GM12878 (cell line): ENCODE measurements at regions not wholly inside any gene's neighbourhood (a gene's known extent, or its start where the extent isn't known, plus 50 kb on each side); places are given as distances from the start of the nearest gene placed in this dataset.

Experiments
- ATAC-seq: fragments of 200-7000 bp; cut with Tn5 transposase; 3 replicates; pipeline ENCODE4 v1.9.1; 2020; ENCODE audit warnings: mild to moderate bottlenecking, moderate library complexity
- BruUV-seq: library from RNA; stranded (reverse); fragments of 400-500 nt; replicated peaks from 2 replicates; lab custom pipeline; 2021; lab: Mats Ljungman, UMichigan
- CTCF ChIA-PET: fragments of 300-600 bp; sonication (Branson Sonifier 250); formaldehyde crosslinking; extraction: SDS; loops from one replicate; lab custom pipeline; 2021; ENCODE audit warnings: inconsistent platforms; lab: Yijun Ruan, JAX
- POLR2A ChIA-PET: fragments of 350-600 bp; formaldehyde crosslinking; extraction: SDS; loops from one replicate; lab custom pipeline; 2021; ENCODE audit warnings: inconsistent platforms; lab: Charles Lee
- RAD21 ChIA-PET: fragments of 300-600 bp; sonication (Branson Sonifier 250); formaldehyde crosslinking; loops from one replicate; lab custom pipeline; 2023; ENCODE audit warnings: antibody characterized with exemption; ENCODE audit not compliant: unreplicated experiment; lab: Charles Lee
- SMC1A ChIA-PET: fragments of 300-600 bp; sonication (Branson Sonifier 250); formaldehyde crosslinking; loops from one replicate; lab custom pipeline; 2023; ENCODE audit not compliant: unreplicated experiment, uncharacterized antibody; lab: Charles Lee
- DNase-seq: peaks from one replicate; pipeline ENCODE4 v3.0.0-alpha.2; 2011; ENCODE audit warnings: low read depth, low spot score
- FAIRE-seq: peaks from 3 replicates; lab custom pipeline; 2011; peaks lifted over from hg19 to GRCh38; lab: Jason Lieb, UNC
- H2AFZ ChIP-seq: 2 replicates; pipeline ENCODE4 v1.6.0; 2011; ENCODE audit warnings: low read depth, low read length, control low read depth; ENCODE audit not compliant: control insufficient read depth
- H3K27ac ChIP-seq: 2 replicates; pipeline ENCODE4 v1.5.1; 2011; ENCODE audit warnings: control low read depth; ENCODE audit not compliant: control insufficient read depth, insufficient read depth
- H3K27me3 ChIP-seq, 2 experiments: replicated peaks in 1 of 2; 2 replicates each; pipeline versions ENCODE4 v1.6.0 to v1.6.1; 2011; ENCODE audit warnings: low read length in 1 of 2; ENCODE audit not compliant: control insufficient read depth in 2 of 2, insufficient read depth in 2 of 2
- H3K36me3 ChIP-seq, 2 experiments: 2 replicates each; pipeline ENCODE4 v1.5.1; 2011; ENCODE audit warnings: low read length in 1 of 2; ENCODE audit not compliant: control insufficient read depth in 2 of 2, insufficient read depth in 2 of 2
- H3K4me1 ChIP-seq: 2 replicates; pipeline ENCODE4 v1.6.1; 2011; ENCODE audit warnings: mild to moderate bottlenecking, low read length, moderate library complexity, mixed read lengths; ENCODE audit not compliant: control insufficient read depth, insufficient read depth
- H3K4me2 ChIP-seq: 2 replicates; pipeline ENCODE4 v1.6.0; 2011; ENCODE audit warnings: control low read depth; ENCODE audit not compliant: control insufficient read depth, insufficient read depth
- H3K4me3 ChIP-seq: fragments of 200-600 bp; sonication (generic); 2 replicates; pipeline ENCODE4 v1.5.1; 2016
- H3K79me2 ChIP-seq: 2 replicates; pipeline ENCODE4 v1.6.0; 2011; ENCODE audit warnings: low read length; ENCODE audit not compliant: control insufficient read depth, insufficient read depth
- H3K9ac ChIP-seq: 2 replicates; pipeline ENCODE4 v1.8.0; 2011; ENCODE audit warnings: low read length, control low read depth, mixed read lengths; ENCODE audit not compliant: control insufficient read depth, insufficient read depth
- H3K9me3 ChIP-seq: replicated peaks from 3 replicates; pipeline ENCODE4 v1.5.1; 2011; ENCODE audit warnings: mild to moderate bottlenecking, low read length; ENCODE audit not compliant: control insufficient read depth, insufficient read depth
- H4K20me1 ChIP-seq: 2 replicates; pipeline ENCODE4 v1.6.0; 2011; ENCODE audit not compliant: control insufficient read depth, insufficient read depth
- CEBPZ ChIP-seq: fragments of 150-350 bp; IDR thresholded peaks from 2 replicates; pipeline ENCODE4 v1.6.1; 2016; ENCODE audit warnings: low read depth, low read length
- E4F1 ChIP-seq: fragments of 450-650 bp; IDR thresholded peaks from 2 replicates; pipeline ENCODE4 v1.6.1; 2018; ENCODE audit warnings: borderline replicate concordance, mild to moderate bottlenecking; ENCODE audit not compliant: partially characterized antibody
- LARP7 ChIP-seq: fragments of 450-650 bp; IDR thresholded peaks from 2 replicates; pipeline ENCODE4 v1.6.1; 2017; ENCODE audit warnings: mild to moderate bottlenecking
- NR2F1 ChIP-seq: fragments of 450-650 bp; conservative IDR thresholded peaks from 2 replicates; pipeline ENCODE4 v1.6.1; 2017; ENCODE audit warnings: mild to moderate bottlenecking
- SPI1 ChIP-seq: IDR thresholded peaks from 2 replicates; pipeline ENCODE4 v1.6.1; 2011; ENCODE audit warnings: low read depth, mild to moderate bottlenecking, low read length, moderate library complexity, borderline replicate concordance; ENCODE audit not compliant: insufficient read depth
- STAT1 ChIP-seq: fragments of 450-650 bp; conservative IDR thresholded peaks from 2 replicates; pipeline ENCODE4 v1.6.1; 2014; ENCODE audit warnings: antibody characterized with exemption, mild to moderate bottlenecking
- ZBTB11 ChIP-seq: fragments of 450-650 bp; formaldehyde crosslinking; IDR thresholded peaks from 2 replicates; pipeline ENCODE4 v1.5.0; 2022; ENCODE audit warnings: mild to moderate bottlenecking, missing genetic modification characterization
- WGBS: methylation state at CpG from one replicate; pipeline ENCODE4 v1.1.6; 2016; ENCODE audit warnings: low lambda C conversion rate; ENCODE audit not compliant: insufficient replicate concordance, insufficient coverage; ENCODE audit errors: missing lambda C conversion rate; 5-methylcytosine and 5-hydroxymethylcytosine counted together
- in situ Hi-C: fragments of 300-500 bp; cut with MboI; formaldehyde crosslinking; loops from 9 replicates; pipeline ENCODE4 v1.14.3; 2018; ENCODE audit warnings: mixed read lengths
- intact Hi-C: fragments of 100-400 bp; cut with micrococcal nuclease; formaldehyde crosslinking; loops from one replicate; pipeline ENCODE4 v1.14.2; 2022; ENCODE audit not compliant: unreplicated experiment

GRCh38 chr9:86819552-86819951, 127.8 kb downstream of the GAS1 start:
- FAIRE-seq, result no peak
- no peak overlapping the region for H3K4me3 ChIP-seq
- ChIA-PET SMC1A (no interaction called here), POLR2A (no interaction called here), RAD21 (no interaction called here), CTCF (no interaction called here)
- no peak for DNase-seq
- H3K27ac ChIP-seq, result no peak overlapping the region
- no peaks in the 10 kb centered on the region for H4K20me1 ChIP-seq
- H3K36me3 ChIP-seq, result no peaks in the 10 kb centered on the region
- no peak overlapping the region for H3K9ac ChIP-seq
- 0% methylated on average over 1 of the region's 1 CpG for WGBS
- no peak for ATAC-seq
- in situ Hi-C loops (no loop called here), intact Hi-C loops (no loop called here)
- no peaks in the 10 kb centered on the region for H3K79me2 ChIP-seq
- no peaks in the 10 kb centered on the region for H3K27me3 ChIP-seq
- BruUV-seq, result no TSS peak
- no peak overlapping the region for H2AFZ ChIP-seq
- TF ChIP-seq STAT1, result no peak
- TF ChIP-seq ZBTB11 (CRISPR knock-in tag), result no peak
- no peak for TF ChIP-seq CEBPZ
- TF ChIP-seq NR2F1, result no peak
- TF ChIP-seq SPI1, result no peak
- TF ChIP-seq E4F1, result no peak
- TF ChIP-seq LARP7, result no peak
- no peaks in the 10 kb centered on the region; the same call in 2 of the 3 replicates for H3K9me3 ChIP-seq
- H3K4me2 ChIP-seq, result no peak overlapping the region
- no peaks in the 10 kb centered on the region for H3K4me1 ChIP-seq
